Transverse colon (tissue), 4 donors: ENCODE measurements at regions not wholly inside any gene's neighbourhood (a gene's known extent, or its start where the extent isn't known, plus 50 kb on each side); places are given as distances from the start of the nearest gene placed in this dataset.

Source experiments
- POLR2A ChIP-seq: fragments of 450-650 bp; IDR thresholded peaks from one replicate; pipeline ENCODE4 v1.6.1; 2016; ENCODE audit warnings: antibody characterized with exemption, mild to moderate bottlenecking, moderate library complexity
- POLR2AphosphoS5 ChIP-seq, 3 donors: sonication (generic); formaldehyde crosslinking; IDR thresholded peaks; one replicate each; pipeline ENCODE4 v1.6.1; 2016; ENCODE audit warnings: antibody characterized with exemption in 3 of 3
- TF ChIP-seq, protein P1 (sequence below), 5 experiments: fragments of 200-600 bp in 3 of 5; fragments of 450-650 bp in 2 of 5; sonication (generic) in 3 of 5; IDR thresholded peaks; 1 replicate in 2 of 5; 2 replicates in 3 of 5; pipeline ENCODE4 v1.5.1; 2016 to 2017; ENCODE audit warnings: antibody characterized with exemption in 5 of 5, inconsistent platforms in 3 of 5, mild to moderate bottlenecking in 2 of 5, moderate library complexity in 1 of 5

GRCh38 chr7:46253520-46253919 lies 332.4 kb upstream of the IGFBP3 start:
- TF ChIP-seq POLR2AphosphoS5 (IDR thresholded peaks at IDR 0.05) (no peak), POLR2A (no peak)
- TF ChIP-seq, protein P1, sequence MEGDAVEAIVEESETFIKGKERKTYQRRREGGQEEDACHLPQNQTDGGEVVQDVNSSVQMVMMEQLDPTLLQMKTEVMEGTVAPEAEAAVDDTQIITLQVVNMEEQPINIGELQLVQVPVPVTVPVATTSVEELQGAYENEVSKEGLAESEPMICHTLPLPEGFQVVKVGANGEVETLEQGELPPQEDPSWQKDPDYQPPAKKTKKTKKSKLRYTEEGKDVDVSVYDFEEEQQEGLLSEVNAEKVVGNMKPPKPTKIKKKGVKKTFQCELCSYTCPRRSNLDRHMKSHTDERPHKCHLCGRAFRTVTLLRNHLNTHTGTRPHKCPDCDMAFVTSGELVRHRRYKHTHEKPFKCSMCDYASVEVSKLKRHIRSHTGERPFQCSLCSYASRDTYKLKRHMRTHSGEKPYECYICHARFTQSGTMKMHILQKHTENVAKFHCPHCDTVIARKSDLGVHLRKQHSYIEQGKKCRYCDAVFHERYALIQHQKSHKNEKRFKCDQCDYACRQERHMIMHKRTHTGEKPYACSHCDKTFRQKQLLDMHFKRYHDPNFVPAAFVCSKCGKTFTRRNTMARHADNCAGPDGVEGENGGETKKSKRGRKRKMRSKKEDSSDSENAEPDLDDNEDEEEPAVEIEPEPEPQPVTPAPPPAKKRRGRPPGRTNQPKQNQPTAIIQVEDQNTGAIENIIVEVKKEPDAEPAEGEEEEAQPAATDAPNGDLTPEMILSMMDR (IDR thresholded peaks at IDR 0.05): no peak
